Peyer's patch (tissue), 4 donors: ENCODE measurements at regions not wholly inside any gene's neighbourhood (a gene's known extent, or its start where the extent isn't known, plus 50 kb on each side); places are given as distances from the start of the nearest gene placed in this dataset.

ENCODE experiments used
- DNase-seq, 3 donors: peaks; one replicate each; pipeline ENCODE4 v3.0.0-alpha.2; 2017 to 2019
- H3K27ac ChIP-seq, 4 donors: fragments of 200-600 bp; sonication (generic); one replicate each; pipeline ENCODE4 v1.5.1; 2016 to 2019
- H3K27me3 ChIP-seq, 2 donors: fragments of 200-600 bp; sonication (generic); one replicate each; pipeline ENCODE4 v1.5.1; 2019
- H3K36me3 ChIP-seq, 3 donors: fragments of 200-600 bp; sonication (generic); one replicate each; pipeline ENCODE4 v1.5.1; 2016 to 2019
- H3K4me1 ChIP-seq, 4 donors: fragments of 200-600 bp; sonication (generic); one replicate each; pipeline ENCODE4 v1.5.1; 2016 to 2019
- H3K4me3 ChIP-seq, 4 donors: fragments of 200-600 bp; sonication (generic); 1 replicate in 3 of 4; 2 replicates in 1 of 4; pipeline ENCODE4 v1.5.1; 2016 to 2019; ENCODE audit warnings: mild to moderate bottlenecking in 1 of 4
- H3K9me3 ChIP-seq, 4 donors: fragments of 200-600 bp; sonication (generic); one replicate each; pipeline ENCODE4 v1.5.1; 2016 to 2019; ENCODE audit warnings: mild to moderate bottlenecking in 1 of 4
- CTCF ChIP-seq, 6 experiments: fragments of 450-650 bp in 4 of 6; fragments of 200-600 bp in 2 of 6; sonication (generic) in 1 of 6; IDR thresholded peaks; one replicate each; pipeline ENCODE4 v1.5.1; 2017 to 2019; ENCODE audit warnings: antibody characterized with exemption in 6 of 6, mild to moderate bottlenecking in 3 of 6, moderate library complexity in 1 of 6
- POLR2A ChIP-seq, 2 donors: fragments of 450-650 bp; IDR thresholded peaks; one replicate each; pipeline ENCODE4 v1.5.1; 2017; ENCODE audit warnings: antibody characterized with exemption in 2 of 2, mild to moderate bottlenecking in 2 of 2, moderate library complexity in 2 of 2

- H3K4me1 ChIP-seq: no peaks in the 10 kb centered on the region
- no peak for TF ChIP-seq POLR2A (IDR thresholded peaks at IDR 0.05)
- H3K9me3 ChIP-seq: no peaks in the 10 kb centered on the region
- no peaks in the 10 kb centered on the region for H3K36me3 ChIP-seq
- H3K27ac ChIP-seq: no peak overlapping the region
- no peak for DNase-seq
- no peaks in the 10 kb centered on the region for H3K27me3 ChIP-seq
- H3K4me3 ChIP-seq: no peak overlapping the region
Measured at GRCh38 chrX:150081076-150081475, 142.8 kb upstream of the EOLA2 start.

- Histone ChIP-seq H3K27ac (no peak overlapping the region), H3K4me3 (no peak overlapping the region), H3K27me3 (no peaks in the 10 kb centered on the region), H3K36me3 (no peaks in the 10 kb centered on the region), H3K9me3 (no peaks in the 10 kb centered on the region), H3K4me1 (no peaks in the 10 kb centered on the region)
- no peak for DNase-seq
- TF ChIP-seq POLR2A (IDR thresholded peaks at IDR 0.05): no peak
- no peak for TF ChIP-seq CTCF (IDR thresholded peaks at IDR 0.05)
Measured at GRCh38 chrX:150084496-150085229, 146.4 kb upstream of the EOLA2 start.

GRCh38 chrX:150085881-150086280 is 147.6 kb upstream of the EOLA2 start:
- no peak overlapping the region for H3K27ac ChIP-seq
- TF ChIP-seq POLR2A (IDR thresholded peaks at IDR 0.05): no peak
- no peak for TF ChIP-seq CTCF (IDR thresholded peaks at IDR 0.05)
- DNase-seq: no peak
- no peak overlapping the region for H3K4me3 ChIP-seq
- H3K27me3 ChIP-seq: no peaks in the 10 kb centered on the region
- no peaks in the 10 kb centered on the region for H3K9me3 ChIP-seq
- H3K4me1 ChIP-seq: no peaks in the 10 kb centered on the region
- no peaks in the 10 kb centered on the region for H3K36me3 ChIP-seq

- Histone ChIP-seq H3K36me3 (no peaks in the 10 kb centered on the region), H3K27me3 (no peaks in the 10 kb centered on the region), H3K4me3 (no peak overlapping the region), H3K27ac (no peak overlapping the region), H3K4me1 (no peaks in the 10 kb centered on the region), H3K9me3 (no peaks in the 10 kb centered on the region)
- no peak for DNase-seq
- TF ChIP-seq CTCF (IDR thresholded peaks at IDR 0.05) (no peak), POLR2A (IDR thresholded peaks at IDR 0.05) (no peak)
Measured at GRCh38 chrX:150086371-150086770, 148.1 kb upstream of the EOLA2 start.

- Histone ChIP-seq H3K36me3 (no peaks in the 10 kb centered on the region), H3K9me3 (no peaks in the 10 kb centered on the region), H3K27me3 (no peaks in the 10 kb centered on the region), H3K27ac (no peak overlapping the region), H3K4me3 (no peak overlapping the region), H3K4me1 (no peaks in the 10 kb centered on the region)
- DNase-seq: no peak
- TF ChIP-seq POLR2A (IDR thresholded peaks at IDR 0.05): no peak
- no peak for TF ChIP-seq CTCF (IDR thresholded peaks at IDR 0.05)
Measured at GRCh38 chrX:150087612-150088011, 149.3 kb upstream of the EOLA2 start.

GRCh38 chrX:150088042-150088441 is 149.8 kb upstream of the EOLA2 start:
- Histone ChIP-seq H3K27ac (no peak overlapping the region), H3K4me1 (no peaks in the 10 kb centered on the region), H3K4me3 (no peak overlapping the region), H3K9me3 (no peaks in the 10 kb centered on the region), H3K36me3 (no peaks in the 10 kb centered on the region), H3K27me3 (no peaks in the 10 kb centered on the region)
- DNase-seq: no peak
- TF ChIP-seq CTCF (IDR thresholded peaks at IDR 0.05) (no peak), POLR2A (IDR thresholded peaks at IDR 0.05) (no peak)
